Liver (tissue), 3 donors: ENCODE measurements at regions not wholly inside any gene's neighbourhood (a gene's known extent, or its start where the extent isn't known, plus 50 kb on each side); places are given as distances from the start of the nearest gene placed in this dataset.

Experiments
- JUND ChIP-seq, 2 donors: IDR thresholded peaks; 2 replicates each; pipeline ENCODE4 v1.6.1; 2016; ENCODE audit warnings: antibody characterized with exemption in 2 of 2
- NR2F2 ChIP-seq: IDR thresholded peaks from 2 replicates; pipeline ENCODE4 v1.6.1; 2016; ENCODE audit warnings: antibody characterized with exemption
- TF ChIP-seq, protein P1 (sequence below): fragments of 150-350 bp; IDR thresholded peaks from 2 replicates; pipeline ENCODE4 v1.5.1; 2017; ENCODE audit warnings: improper control_type of control experiment, low read depth, low read length; ENCODE audit not compliant: missing input control
- TF ChIP-seq, protein P2 (sequence below): IDR thresholded peaks from 2 replicates; pipeline ENCODE4 v1.6.1; 2016; ENCODE audit warnings: antibody characterized with exemption
- donor health status: healthy.
- donor health status: healthy.

DNA sequence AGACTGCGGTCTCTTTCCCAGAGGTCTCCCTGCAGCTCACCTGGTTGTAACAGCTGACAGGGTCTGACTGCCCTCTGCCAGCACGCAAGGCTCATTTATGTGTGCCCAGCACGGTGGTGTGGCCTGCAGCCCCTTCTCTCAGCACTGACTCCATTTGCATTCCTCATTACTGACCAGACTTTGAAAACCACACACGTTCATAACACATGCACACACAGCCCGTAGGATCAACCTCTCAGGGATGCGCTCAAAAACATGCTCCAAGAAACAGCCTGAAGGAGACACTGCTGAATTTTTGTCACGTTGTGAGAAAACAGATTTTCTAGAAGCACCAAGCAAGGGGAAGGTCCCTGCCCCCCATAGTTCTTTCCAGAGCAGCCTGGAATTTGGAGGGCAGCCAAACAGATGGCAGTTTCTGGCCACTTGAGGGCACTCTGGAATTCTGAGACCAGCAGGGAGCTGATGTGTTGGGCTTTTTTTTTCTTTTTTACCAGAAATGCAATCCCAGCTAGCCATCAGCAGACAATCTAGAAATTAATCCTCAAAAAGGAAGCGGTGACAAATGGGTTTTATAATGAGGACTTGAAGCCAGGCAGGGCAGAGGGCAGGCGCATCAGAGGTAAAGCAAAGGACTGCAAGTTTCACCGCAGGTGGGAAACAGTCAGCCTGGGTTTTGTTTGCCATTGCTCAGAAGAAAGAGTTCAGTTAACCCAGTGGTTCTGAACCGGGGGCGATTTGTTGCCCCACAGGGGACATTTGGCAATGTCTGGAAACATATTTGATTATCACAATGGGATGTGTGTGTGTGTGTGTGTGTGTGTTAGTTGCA, 170.5 kb upstream of the PROK2 start:
- TF ChIP-seq, protein P1, sequence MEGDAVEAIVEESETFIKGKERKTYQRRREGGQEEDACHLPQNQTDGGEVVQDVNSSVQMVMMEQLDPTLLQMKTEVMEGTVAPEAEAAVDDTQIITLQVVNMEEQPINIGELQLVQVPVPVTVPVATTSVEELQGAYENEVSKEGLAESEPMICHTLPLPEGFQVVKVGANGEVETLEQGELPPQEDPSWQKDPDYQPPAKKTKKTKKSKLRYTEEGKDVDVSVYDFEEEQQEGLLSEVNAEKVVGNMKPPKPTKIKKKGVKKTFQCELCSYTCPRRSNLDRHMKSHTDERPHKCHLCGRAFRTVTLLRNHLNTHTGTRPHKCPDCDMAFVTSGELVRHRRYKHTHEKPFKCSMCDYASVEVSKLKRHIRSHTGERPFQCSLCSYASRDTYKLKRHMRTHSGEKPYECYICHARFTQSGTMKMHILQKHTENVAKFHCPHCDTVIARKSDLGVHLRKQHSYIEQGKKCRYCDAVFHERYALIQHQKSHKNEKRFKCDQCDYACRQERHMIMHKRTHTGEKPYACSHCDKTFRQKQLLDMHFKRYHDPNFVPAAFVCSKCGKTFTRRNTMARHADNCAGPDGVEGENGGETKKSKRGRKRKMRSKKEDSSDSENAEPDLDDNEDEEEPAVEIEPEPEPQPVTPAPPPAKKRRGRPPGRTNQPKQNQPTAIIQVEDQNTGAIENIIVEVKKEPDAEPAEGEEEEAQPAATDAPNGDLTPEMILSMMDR: peak; percentile 77
- TF ChIP-seq, protein P2, sequence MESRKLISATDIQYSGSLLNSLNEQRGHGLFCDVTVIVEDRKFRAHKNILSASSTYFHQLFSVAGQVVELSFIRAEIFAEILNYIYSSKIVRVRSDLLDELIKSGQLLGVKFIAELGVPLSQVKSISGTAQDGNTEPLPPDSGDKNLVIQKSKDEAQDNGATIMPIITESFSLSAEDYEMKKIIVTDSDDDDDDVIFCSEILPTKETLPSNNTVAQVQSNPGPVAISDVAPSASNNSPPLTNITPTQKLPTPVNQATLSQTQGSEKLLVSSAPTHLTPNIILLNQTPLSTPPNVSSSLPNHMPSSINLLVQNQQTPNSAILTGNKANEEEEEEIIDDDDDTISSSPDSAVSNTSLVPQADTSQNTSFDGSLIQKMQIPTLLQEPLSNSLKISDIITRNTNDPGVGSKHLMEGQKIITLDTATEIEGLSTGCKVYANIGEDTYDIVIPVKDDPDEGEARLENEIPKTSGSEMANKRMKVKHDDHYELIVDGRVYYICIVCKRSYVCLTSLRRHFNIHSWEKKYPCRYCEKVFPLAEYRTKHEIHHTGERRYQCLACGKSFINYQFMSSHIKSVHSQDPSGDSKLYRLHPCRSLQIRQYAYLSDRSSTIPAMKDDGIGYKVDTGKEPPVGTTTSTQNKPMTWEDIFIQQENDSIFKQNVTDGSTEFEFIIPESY: no peak
- TF ChIP-seq NR2F2 (no peak), JUND (IDR thresholded peaks at IDR 0.05) (no peak)
